IPS-15b (cell line): ENCODE measurements at regions not wholly inside any gene's neighbourhood (a gene's known extent, or its start where the extent isn't known, plus 50 kb on each side); places are given as distances from the start of the nearest gene placed in this dataset.

Experiments
- H3K27me3 ChIP-seq: one replicate; pipeline ENCODE4 v1.6.1; 2013; ENCODE audit warnings: low read length; ENCODE audit not compliant: control insufficient read depth, insufficient read depth
- H3K36me3 ChIP-seq: one replicate; pipeline ENCODE4 v1.6.1; 2013; ENCODE audit warnings: low read length; ENCODE audit not compliant: control insufficient read depth, insufficient read depth
- H3K4me1 ChIP-seq: one replicate; pipeline ENCODE4 v1.6.1; 2013; ENCODE audit warnings: mild to moderate bottlenecking, low read length; ENCODE audit not compliant: control insufficient read depth, insufficient read depth
- H3K4me3 ChIP-seq: one replicate; pipeline ENCODE4 v1.5.1; 2013; ENCODE audit warnings: low read depth, low read length
- H3K9ac ChIP-seq: one replicate; pipeline ENCODE4 v1.6.1; 2013; ENCODE audit warnings: low read depth, mild to moderate bottlenecking, low read length
- H3K9me3 ChIP-seq: one replicate; pipeline ENCODE4 v1.6.1; 2013; ENCODE audit warnings: mild to moderate bottlenecking, low read length; ENCODE audit not compliant: control insufficient read depth, insufficient read depth

DNA sequence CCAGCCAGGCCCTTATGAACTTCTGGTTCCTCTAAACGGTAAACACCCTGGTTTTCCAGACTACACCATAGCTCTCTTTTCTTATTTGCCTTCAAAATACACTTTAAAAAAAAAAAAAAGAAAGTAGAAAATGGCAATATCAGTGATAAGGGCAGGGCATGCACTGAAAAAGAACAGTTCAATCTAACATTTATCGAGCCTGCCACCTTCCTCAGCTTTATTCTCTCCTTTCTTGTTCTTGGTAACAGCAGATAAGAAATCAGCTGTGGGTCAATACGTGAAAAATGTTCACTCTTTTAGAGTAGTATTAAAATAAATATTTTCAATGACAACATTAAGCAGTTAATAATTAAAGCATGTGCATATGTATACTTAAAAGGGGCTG lies 83.1 kb upstream of the ZNF648 start:
- Histone ChIP-seq H3K9ac (no peak overlapping the region), H3K36me3 (no peaks in the 10 kb centered on the region), H3K4me3 (no peak overlapping the region), H3K27me3 (no peaks in the 10 kb centered on the region), H3K9me3 (no peaks in the 10 kb centered on the region), H3K4me1 (peaks cover 6% of the 10 kb centered on the region)

DNA sequence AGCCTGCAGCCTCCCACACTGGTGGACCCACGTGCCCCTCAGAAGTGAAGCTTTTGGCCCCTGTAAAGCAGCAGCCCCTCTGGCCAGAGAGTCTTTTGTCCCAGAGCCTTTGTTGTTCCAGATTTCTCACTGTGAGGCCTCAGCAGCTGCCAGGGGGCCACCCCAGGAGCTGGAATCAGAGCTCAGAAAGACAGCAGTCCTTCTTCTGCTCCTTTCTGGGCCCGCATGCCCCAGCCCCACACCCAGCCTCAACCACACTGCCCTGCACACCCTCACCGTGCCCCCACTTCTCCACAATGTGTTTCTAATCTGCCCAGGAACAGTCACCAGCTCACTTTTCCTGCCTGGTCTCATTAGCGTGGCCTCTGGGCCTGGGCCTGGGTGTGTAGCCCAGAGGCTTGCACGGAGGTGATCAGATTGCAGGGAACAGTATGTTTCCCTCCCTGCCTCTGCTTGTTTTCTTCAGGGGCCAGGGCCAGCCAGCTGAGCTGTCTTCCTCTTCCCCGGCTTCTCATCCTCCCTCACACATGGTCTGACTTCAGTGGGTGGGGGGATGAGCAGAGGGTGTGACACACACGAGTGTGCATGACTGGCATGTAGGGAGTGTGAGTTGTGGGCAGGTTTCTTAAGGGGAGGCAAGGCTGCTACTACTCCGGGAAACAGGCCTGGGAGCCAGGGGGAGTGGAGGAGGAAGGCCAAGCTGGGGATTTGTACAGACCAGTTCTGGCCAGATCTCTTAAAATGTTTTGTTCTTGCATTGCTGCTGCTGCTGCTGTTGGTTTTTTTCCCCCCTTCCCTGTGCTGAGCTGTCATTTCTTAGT lies 82.5 kb upstream of the ZNF648 start:
- no peak overlapping the region for H3K4me3 ChIP-seq
- no peaks in the 10 kb centered on the region for H3K36me3 ChIP-seq
- H3K9ac ChIP-seq, result no peak overlapping the region

DNA sequence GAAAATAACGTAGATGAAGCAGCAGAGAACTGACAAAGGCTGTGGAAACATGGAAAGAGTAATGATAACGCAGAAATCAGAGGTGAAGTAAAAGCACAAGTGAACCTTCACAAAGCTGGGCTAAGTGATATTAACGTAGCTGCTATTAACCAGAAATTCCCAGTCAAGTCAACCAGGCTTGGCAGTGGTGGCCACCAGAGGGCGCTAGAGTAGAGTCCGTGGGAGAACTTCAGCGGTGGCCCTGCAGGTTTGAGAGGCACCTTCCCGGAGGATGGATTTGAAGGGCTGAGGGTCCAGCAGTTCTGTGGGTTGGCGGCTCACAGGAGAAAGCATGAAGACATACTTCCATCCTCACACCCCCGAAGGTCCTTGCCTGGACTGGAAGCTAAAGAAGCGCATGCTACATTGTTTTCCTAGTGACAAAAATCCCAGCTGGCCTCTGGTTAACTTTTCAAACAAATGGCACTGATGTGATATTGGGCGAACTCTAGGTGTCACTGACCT lies 81.7 kb upstream of the ZNF648 start:
- peaks cover 6% of the 10 kb centered on the region for H3K4me1 ChIP-seq
- H3K9me3 ChIP-seq, result no peaks in the 10 kb centered on the region
- no peaks in the 10 kb centered on the region for H3K27me3 ChIP-seq
- H3K9ac ChIP-seq, result no peak overlapping the region
- H3K36me3 ChIP-seq, result no peaks in the 10 kb centered on the region
- H3K4me3 ChIP-seq, result no peak overlapping the region

More for the DNA sequence above, 82.5 kb upstream of the ZNF648 start:
- Histone ChIP-seq H3K27me3 (no peaks in the 10 kb centered on the region), H3K9me3 (no peaks in the 10 kb centered on the region), H3K4me1 (peaks cover 6% of the 10 kb centered on the region)

- Histone ChIP-seq H3K9me3 (no peaks in the 10 kb centered on the region), H3K27me3 (no peaks in the 10 kb centered on the region), H3K36me3 (no peaks in the 10 kb centered on the region), H3K9ac (no peak overlapping the region), H3K4me3 (no peak overlapping the region), H3K4me1 (peaks cover 6% of the 10 kb centered on the region)
Measured at GRCh38 chr1:182142621-182143020, 81.1 kb upstream of the ZNF648 start.

GRCh38 chr1:182141040-182141439 lies 79.5 kb upstream of the ZNF648 start:
- H3K27me3 ChIP-seq, result no peaks in the 10 kb centered on the region
- no peaks in the 10 kb centered on the region for H3K36me3 ChIP-seq
- peaks cover 11% of the 10 kb centered on the region for H3K4me1 ChIP-seq
- no peak overlapping the region for H3K9ac ChIP-seq
- no peak overlapping the region for H3K4me3 ChIP-seq
- no peaks in the 10 kb centered on the region for H3K9me3 ChIP-seq

- Histone ChIP-seq H3K4me1 (peaks cover 11% of the 10 kb centered on the region), H3K9ac (no peak overlapping the region), H3K36me3 (no peaks in the 10 kb centered on the region), H3K27me3 (no peaks in the 10 kb centered on the region), H3K4me3 (no peak overlapping the region), H3K9me3 (no peaks in the 10 kb centered on the region)
Measured at GRCh38 chr1:182139496-182139895, 78.0 kb upstream of the ZNF648 start.

DNA sequence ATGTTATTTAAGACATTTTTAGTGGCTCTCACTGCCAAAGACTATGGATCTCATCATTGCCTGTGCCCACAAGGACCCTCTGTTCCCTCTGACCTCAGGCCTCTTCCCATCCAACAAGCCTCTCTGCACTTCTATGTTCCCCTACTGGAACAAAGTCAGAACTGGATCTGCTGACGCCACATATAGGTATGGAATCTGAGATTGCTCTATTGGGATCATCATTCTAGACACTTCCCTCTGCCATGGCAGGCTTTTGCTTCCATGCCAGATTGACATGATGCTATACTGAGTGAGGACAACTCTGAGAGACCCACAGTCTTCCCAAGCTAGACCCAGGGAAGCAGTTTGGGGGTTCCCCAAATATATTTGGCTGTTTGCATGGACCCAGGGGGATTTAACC lies 76.0 kb upstream of the ZNF648 start:
- Histone ChIP-seq H3K27me3 (no peaks in the 10 kb centered on the region), H3K4me3 (no peak overlapping the region), H3K4me1 (peaks cover 5% of the 10 kb centered on the region), H3K9ac (no peak overlapping the region), H3K9me3 (no peaks in the 10 kb centered on the region), H3K36me3 (no peaks in the 10 kb centered on the region)

DNA sequence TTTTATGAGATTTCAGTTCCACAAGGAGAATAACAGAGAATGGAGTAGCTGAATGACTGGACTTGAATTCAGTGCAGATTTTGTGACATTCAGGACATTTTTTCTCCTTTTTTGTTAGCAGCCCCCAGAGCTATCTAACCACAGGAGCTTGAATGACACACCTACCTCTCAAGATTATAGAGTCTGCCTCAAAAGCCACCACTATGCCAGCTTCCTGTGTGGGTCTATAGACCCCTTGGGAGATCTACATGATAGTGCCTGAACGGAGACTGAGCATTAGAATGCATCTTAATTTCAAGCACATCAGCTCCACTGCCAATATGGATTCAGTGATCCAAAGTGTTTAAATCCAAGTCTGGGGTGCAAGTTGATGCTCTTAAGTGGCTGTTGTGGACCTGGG lies 74.4 kb upstream of the ZNF648 start:
- Histone ChIP-seq H3K27me3 (no peaks in the 10 kb centered on the region), H3K9ac (no peak overlapping the region), H3K4me1 (peaks cover 5% of the 10 kb centered on the region), H3K36me3 (no peaks in the 10 kb centered on the region), H3K9me3 (no peaks in the 10 kb centered on the region), H3K4me3 (no peak overlapping the region)

DNA sequence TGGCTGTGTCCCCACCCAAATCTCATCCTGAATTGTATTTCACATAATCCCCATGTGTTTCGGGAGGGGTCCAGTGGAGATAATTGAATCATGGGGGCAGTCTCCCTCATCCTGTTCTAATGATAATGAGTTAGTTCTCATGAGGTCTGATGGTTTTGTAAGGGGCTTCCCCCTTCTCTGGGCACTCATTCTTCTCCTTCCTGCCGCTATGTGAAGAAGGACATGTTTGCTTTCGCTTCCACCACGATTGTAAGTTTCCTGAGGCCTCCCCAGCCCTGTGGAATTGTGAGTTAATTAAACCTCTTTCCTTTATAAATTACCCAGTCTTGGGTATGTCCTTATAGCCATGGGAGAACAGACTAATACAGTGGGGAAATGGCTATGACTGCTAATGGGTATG lies 72.7 kb upstream of the ZNF648 start:
- Histone ChIP-seq H3K36me3 (no peaks in the 10 kb centered on the region), H3K27me3 (no peaks in the 10 kb centered on the region), H3K9ac (no peak overlapping the region), H3K9me3 (no peaks in the 10 kb centered on the region), H3K4me1 (peaks cover 5% of the 10 kb centered on the region), H3K4me3 (no peak overlapping the region)

GRCh38 chr1:182133181-182133580 lies 71.7 kb upstream of the ZNF648 start:
- H3K9me3 ChIP-seq, result no peaks in the 10 kb centered on the region
- H3K27me3 ChIP-seq, result no peaks in the 10 kb centered on the region
- peaks cover 5% of the 10 kb centered on the region for H3K4me1 ChIP-seq
- no peak overlapping the region for H3K9ac ChIP-seq
- H3K4me3 ChIP-seq, result no peak overlapping the region
- H3K36me3 ChIP-seq, result no peaks in the 10 kb centered on the region

- H3K4me1 ChIP-seq, result no peaks in the 10 kb centered on the region
- H3K27me3 ChIP-seq, result no peaks in the 10 kb centered on the region
- no peaks in the 10 kb centered on the region for H3K36me3 ChIP-seq
- H3K9me3 ChIP-seq, result no peaks in the 10 kb centered on the region
- no peak overlapping the region for H3K4me3 ChIP-seq
- no peak overlapping the region for H3K9ac ChIP-seq
Measured at GRCh38 chr1:182129398-182129797, 67.9 kb upstream of the ZNF648 start.

DNA sequence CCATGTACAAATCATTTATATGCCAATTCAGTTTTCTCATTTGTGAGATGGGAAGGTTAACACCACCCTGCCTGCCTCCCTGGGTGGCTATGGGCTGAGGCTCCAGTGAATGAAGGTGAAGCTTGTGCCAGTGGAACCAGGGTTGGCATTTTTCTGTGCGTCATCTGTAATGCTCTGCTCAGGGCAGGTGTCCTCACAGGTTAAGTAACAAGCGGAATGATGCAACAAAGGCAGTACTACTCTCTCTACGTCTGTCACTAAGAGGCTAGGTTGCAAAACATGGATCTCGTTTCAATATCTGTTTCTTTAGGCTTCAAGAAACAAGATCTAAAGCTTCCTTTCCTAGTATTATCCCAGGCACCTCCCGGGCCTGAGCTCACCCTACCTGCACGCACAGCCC lies 67.0 kb upstream of the ZNF648 start:
- Histone ChIP-seq H3K27me3 (no peaks in the 10 kb centered on the region), H3K4me1 (no peaks in the 10 kb centered on the region), H3K9me3 (no peaks in the 10 kb centered on the region), H3K36me3 (no peaks in the 10 kb centered on the region), H3K9ac (no peak overlapping the region), H3K4me3 (no peak overlapping the region)
